Right lobe of liver (tissue), 4 donors: ENCODE measurements at regions not wholly inside any gene's neighbourhood (a gene's known extent, or its start where the extent isn't known, plus 50 kb on each side); places are given as distances from the start of the nearest gene placed in this dataset.

Experiments
- CTCF ChIP-seq, 4 donors: fragments of 200-600 bp in 3 of 4; fragments of 450-650 bp in 1 of 4; IDR thresholded peaks; one replicate each; pipeline versions ENCODE4 v1.5.1 to v1.8.0; 2016 to 2022; ENCODE audit warnings: antibody characterized with exemption in 4 of 4, mild to moderate bottlenecking in 2 of 4
- POLR2A ChIP-seq: fragments of 450-650 bp; IDR thresholded peaks from one replicate; pipeline ENCODE4 v1.6.1; 2017; ENCODE audit warnings: antibody characterized with exemption, mild to moderate bottlenecking
- donor health status: DM: no; HTN: no; CAD: no.
- donor health status: DM: no; HTN: no; CAD: no.
- donor health status: DM: no; HTN: yes; CAD: no.

- TF ChIP-seq CTCF (IDR thresholded peaks at IDR 0.05) = no peak
- TF ChIP-seq POLR2A = no peak
Measured at GRCh38 chr5:143732402-143732801, 79.6 kb upstream of the HMHB1 start.
